ENCODE measurements at regions not wholly inside any gene's neighbourhood (a gene's known extent, or its start where the extent isn't known, plus 50 kb on each side); places are given as distances from the start of the nearest gene placed in this dataset.
"Not testable (repeated sequence)": the region's sequence is repeated elsewhere in the genome, so short reads cannot be mapped to it uniquely, and the experiment has no call there.

GRCh38 chr10:38450372-38451057 is 356.4 kb downstream of the ZNF37A start:
- not testable (repeated sequence) for DNase-seq (ENCODE audit: insufficient read length, low spot score); FAIRE-seq

GRCh38 chr10:38451306-38451967 is 357.3 kb downstream of the ZNF37A start:
- DNase-seq (ENCODE audit: insufficient read length, low spot score); FAIRE-seq: not testable (repeated sequence)

Data from GM19239 (cell line).